OCI-M2 (cell line): ENCODE measurements at regions not wholly inside any gene's neighbourhood (a gene's known extent, or its start where the extent isn't known, plus 50 kb on each side); places are given as distances from the start of the nearest gene placed in this dataset.

Source experiments
- DNase-seq: peaks from one replicate; lab custom pipeline; 2025; ENCODE audit not compliant: unreplicated experiment; lab: John Stamatoyannopoulos, UW

GRCh38 chr2:71783215-71783614 is 329.9 kb downstream of the DYSF start:
- DNase-seq: no peak

GRCh38 chr2:71782323-71782722 is 329.0 kb downstream of the DYSF start:
- no peak for DNase-seq

GRCh38 chr2:71781695-71782228 is 328.4 kb downstream of the DYSF start:
- no peak for DNase-seq

- no peak for DNase-seq
Measured at GRCh38 chr2:71780162-71780561, 326.8 kb downstream of the DYSF start.

GRCh38 chr2:71779774-71780105 is 326.4 kb downstream of the DYSF start:
- DNase-seq: no peak

GRCh38 chr2:71778936-71779773 is 325.8 kb downstream of the DYSF start:
- no peak for DNase-seq

GRCh38 chr2:71778514-71778913 is 325.2 kb downstream of the DYSF start:
- DNase-seq: no peak

- DNase-seq: no peak
Measured at GRCh38 chr2:71777946-71778345, 324.6 kb downstream of the DYSF start.

GRCh38 chr2:71776227-71776626 is 322.9 kb downstream of the DYSF start:
- no peak for DNase-seq

GRCh38 chr2:71773218-71773617 is 319.9 kb downstream of the DYSF start:
- no peak for DNase-seq

GRCh38 chr2:71772510-71773172 is 319.3 kb downstream of the DYSF start:
- no peak for DNase-seq

- DNase-seq: no peak
Measured at GRCh38 chr2:71767663-71768062, 314.3 kb downstream of the DYSF start.

- no peak for DNase-seq
Measured at GRCh38 chr2:71759060-71759459, 305.7 kb downstream of the DYSF start.

- no peak for DNase-seq
Measured at GRCh38 chr2:71757351-71757750, 304.0 kb downstream of the DYSF start.

- no peak for DNase-seq
Measured at GRCh38 chr2:71756280-71756906, 303.0 kb downstream of the DYSF start.

GRCh38 chr2:71751590-71751989 is 298.2 kb downstream of the DYSF start:
- DNase-seq: no peak

- DNase-seq: no peak
Measured at GRCh38 chr2:71749671-71750101, 296.3 kb downstream of the DYSF start.

GRCh38 chr2:71748227-71748626 is 294.9 kb downstream of the DYSF start:
- no peak for DNase-seq

- DNase-seq: no peak
Measured at GRCh38 chr2:71747559-71747958, 294.2 kb downstream of the DYSF start.

GRCh38 chr2:71746946-71747501 is 293.7 kb downstream of the DYSF start:
- no peak for DNase-seq

GRCh38 chr2:71744781-71745180 is 291.4 kb downstream of the DYSF start:
- DNase-seq: no peak
